Large intestine (tissue), 3 donors: ENCODE measurements at regions not wholly inside any gene's neighbourhood (a gene's known extent, or its start where the extent isn't known, plus 50 kb on each side); places are given as distances from the start of the nearest gene placed in this dataset.

ENCODE experiments used
- DNase-seq, 2 donors: peaks; one replicate each; pipeline versions ENCODE4 v3.0.0 to v3.0.0-alpha.2; 2013
- H3K27ac ChIP-seq: one replicate; pipeline ENCODE4 v1.5.1; 2013; ENCODE audit warnings: low read length
- H3K27me3 ChIP-seq: 2 replicates; pipeline ENCODE4 v1.6.1; 2013; ENCODE audit warnings: low read length; ENCODE audit not compliant: control insufficient read depth, insufficient read depth
- H3K36me3 ChIP-seq: 2 replicates; pipeline ENCODE4 v1.6.1; 2013; ENCODE audit warnings: low read length; ENCODE audit not compliant: control insufficient read depth, insufficient read depth
- H3K4me1 ChIP-seq: one replicate; pipeline ENCODE4 v1.6.1; 2013; ENCODE audit warnings: low read length; ENCODE audit not compliant: control insufficient read depth, insufficient read depth
- H3K4me3 ChIP-seq: one replicate; pipeline ENCODE4 v1.5.1; 2013; ENCODE audit warnings: low read length
- H3K9me3 ChIP-seq: one replicate; pipeline ENCODE4 v1.6.1; 2013; ENCODE audit warnings: mild to moderate bottlenecking, low read depth, low read length, moderate library complexity; ENCODE audit not compliant: control insufficient read depth
- WGBS: methylation state at CpG from one replicate; pipeline ENCODE4 v1.1.5; 2013; ENCODE audit warnings: low lambda C conversion rate; ENCODE audit not compliant: insufficient coverage; 5-methylcytosine and 5-hydroxymethylcytosine counted together

DNA sequence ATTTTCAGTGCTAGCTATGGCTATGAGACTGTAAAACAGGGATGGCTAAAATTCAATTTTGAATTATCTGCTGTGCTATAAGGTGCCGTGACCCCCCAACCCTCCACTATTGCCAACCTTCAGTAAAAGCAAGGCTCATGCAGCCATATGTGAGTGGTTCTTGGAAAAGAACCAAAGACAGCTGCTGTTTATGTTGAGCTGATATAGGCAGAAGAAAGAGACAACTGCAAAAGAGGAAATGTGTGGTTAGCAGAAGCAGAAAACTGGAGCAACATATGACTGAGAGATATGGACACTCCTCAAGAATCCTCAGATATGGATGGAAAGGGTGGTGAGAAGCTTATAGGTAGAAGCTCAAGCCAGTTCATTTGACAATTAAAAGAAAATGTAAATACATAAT is 200.3 kb downstream of the TLE1 start:
- no peaks in the 10 kb centered on the region for H3K9me3 ChIP-seq
- H3K27ac ChIP-seq = no peak overlapping the region
- no peak overlapping the region for H3K4me3 ChIP-seq
- H3K36me3 ChIP-seq = no peaks in the 10 kb centered on the region
- H3K27me3 ChIP-seq = no peaks in the 10 kb centered on the region
- H3K4me1 ChIP-seq = no peaks in the 10 kb centered on the region
- DNase-seq = no peak
- no CpG with 5 or more reads among the region's 1 CpG for WGBS

DNA sequence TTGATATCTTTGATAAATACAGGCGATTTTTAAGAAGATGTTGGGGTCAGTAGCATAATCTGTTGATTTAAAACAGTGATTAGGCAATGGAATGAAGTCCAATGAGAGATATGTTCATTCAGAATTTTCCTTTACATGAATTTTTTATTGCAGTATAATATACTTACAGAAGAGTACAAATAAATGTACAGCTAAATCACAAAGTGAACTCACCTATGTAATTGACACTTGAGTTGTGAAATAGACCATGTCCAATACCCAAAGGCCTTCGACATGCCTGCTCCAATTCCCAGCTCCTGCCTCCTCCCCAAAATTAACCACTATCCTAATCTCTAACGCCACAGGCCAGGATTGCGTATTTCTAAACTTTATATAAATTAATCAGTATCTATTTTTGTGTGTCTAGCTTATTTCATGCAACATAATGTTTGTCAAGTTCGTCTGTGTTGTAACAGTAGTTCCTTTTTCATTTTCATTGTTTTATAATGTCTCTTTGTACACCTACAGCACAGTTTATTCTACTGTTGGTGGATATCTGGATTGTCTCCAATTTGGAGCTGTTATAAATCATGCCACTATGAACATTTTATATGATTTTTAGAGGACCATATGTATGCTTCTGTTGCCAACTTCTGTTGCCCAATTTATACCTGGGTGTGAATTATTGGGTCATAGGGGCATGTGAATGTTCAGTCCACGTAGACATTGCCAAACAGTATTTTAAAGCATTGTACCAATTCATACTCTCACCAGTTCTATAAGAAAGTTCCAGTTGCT is 208.3 kb downstream of the TLE1 start:
- WGBS = 80% methylated on average over 1 of the region's 6 CpGs
- no peak for DNase-seq
- H3K27me3 ChIP-seq = no peaks in the 10 kb centered on the region
- H3K4me3 ChIP-seq = no peak overlapping the region
- no peaks in the 10 kb centered on the region for H3K36me3 ChIP-seq
- no peaks in the 10 kb centered on the region for H3K9me3 ChIP-seq
- H3K27ac ChIP-seq = no peak overlapping the region
- no peaks in the 10 kb centered on the region for H3K4me1 ChIP-seq

DNA sequence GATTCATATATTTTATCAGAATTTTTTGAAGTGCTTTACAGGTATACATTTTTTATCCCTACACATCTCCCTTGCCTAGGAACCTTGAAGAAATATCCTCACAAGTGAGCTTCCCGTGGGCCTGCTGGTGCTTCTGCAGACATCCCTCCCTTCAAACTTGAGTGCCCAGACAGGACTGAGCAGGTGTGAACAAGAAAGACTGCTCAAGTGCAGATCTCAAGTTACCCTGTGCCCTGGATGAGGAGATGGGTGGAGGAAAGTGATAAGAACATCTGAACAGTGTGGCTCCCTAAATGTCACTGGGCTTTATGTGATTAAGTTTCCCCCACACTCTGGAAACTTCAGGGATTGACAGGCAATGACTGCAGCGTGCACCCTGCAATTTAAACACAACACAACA is 209.8 kb downstream of the TLE1 start:
- no CpG with 5 or more reads among the region's 2 CpGs for WGBS

DNA sequence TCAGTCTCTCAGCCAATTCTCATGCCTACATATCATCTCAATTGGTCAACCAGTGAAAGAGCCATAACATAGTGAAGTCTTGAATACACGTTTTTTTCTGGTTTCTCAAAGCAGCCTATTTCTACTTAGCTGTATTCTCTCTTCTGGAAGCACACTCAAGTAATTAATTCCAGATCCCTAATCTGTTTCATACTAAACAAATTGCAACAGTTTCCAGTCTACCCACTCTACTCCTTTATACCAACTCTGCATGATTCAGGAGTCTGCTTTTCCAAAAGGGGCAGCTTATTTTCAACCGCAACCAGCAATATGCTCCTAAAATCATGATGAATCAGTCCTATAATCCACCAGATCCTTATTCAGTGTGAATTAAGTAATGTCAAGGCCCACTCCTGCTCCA is 211.7 kb downstream of the TLE1 start:
- WGBS = no CpG with 5 or more reads among the region's 2 CpGs
- H3K4me1 ChIP-seq = no peaks in the 10 kb centered on the region
- H3K4me3 ChIP-seq = no peak overlapping the region
- no peaks in the 10 kb centered on the region for H3K36me3 ChIP-seq
- H3K9me3 ChIP-seq = no peaks in the 10 kb centered on the region
- no peak for DNase-seq
- no peaks in the 10 kb centered on the region for H3K27me3 ChIP-seq
- no peak overlapping the region for H3K27ac ChIP-seq

More for the DNA sequence above, 209.8 kb downstream of the TLE1 start:
- Histone ChIP-seq H3K36me3 (no peaks in the 10 kb centered on the region), H3K4me3 (no peak overlapping the region), H3K27me3 (no peaks in the 10 kb centered on the region), H3K9me3 (no peaks in the 10 kb centered on the region), H3K27ac (no peak overlapping the region), H3K4me1 (no peaks in the 10 kb centered on the region)
- DNase-seq = no peak

DNA sequence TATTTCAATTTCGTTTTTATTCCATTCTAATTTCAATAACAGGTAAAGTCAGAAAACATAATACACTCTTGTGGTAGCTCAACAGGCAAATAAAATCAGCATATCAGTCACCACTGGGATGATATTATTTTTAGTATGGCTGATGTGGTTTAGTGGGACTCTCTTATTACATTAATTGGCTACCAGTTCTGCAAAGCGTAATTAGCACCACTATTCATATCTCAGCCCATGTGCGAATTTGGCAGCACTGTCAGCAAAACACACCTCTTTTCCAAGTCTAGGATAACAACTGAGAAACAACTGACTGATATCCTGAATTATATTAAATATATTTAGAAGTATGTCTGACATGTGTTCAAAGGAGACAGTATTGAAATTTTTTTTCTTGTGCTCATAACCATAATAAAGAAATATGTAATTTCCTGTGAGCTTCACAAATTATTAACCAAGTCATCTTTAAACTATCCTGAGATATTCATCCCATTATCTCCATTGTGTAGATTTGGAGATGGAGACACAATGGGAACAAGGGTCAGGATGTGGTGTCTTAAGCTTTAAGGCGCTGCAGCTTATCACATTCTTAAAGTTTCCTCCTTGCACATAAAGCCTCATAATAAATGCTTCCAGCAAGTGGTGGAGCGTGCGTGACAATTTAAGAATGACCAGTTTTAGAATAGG is 212.4 kb downstream of the TLE1 start:
- Histone ChIP-seq H3K27ac (no peak overlapping the region), H3K36me3 (no peaks in the 10 kb centered on the region), H3K4me3 (no peak overlapping the region), H3K9me3 (no peaks in the 10 kb centered on the region), H3K27me3 (no peaks in the 10 kb centered on the region), H3K4me1 (no peaks in the 10 kb centered on the region)
- WGBS = 100% methylated on average over 2 of the region's 6 CpGs
- DNase-seq = no peak

DNA sequence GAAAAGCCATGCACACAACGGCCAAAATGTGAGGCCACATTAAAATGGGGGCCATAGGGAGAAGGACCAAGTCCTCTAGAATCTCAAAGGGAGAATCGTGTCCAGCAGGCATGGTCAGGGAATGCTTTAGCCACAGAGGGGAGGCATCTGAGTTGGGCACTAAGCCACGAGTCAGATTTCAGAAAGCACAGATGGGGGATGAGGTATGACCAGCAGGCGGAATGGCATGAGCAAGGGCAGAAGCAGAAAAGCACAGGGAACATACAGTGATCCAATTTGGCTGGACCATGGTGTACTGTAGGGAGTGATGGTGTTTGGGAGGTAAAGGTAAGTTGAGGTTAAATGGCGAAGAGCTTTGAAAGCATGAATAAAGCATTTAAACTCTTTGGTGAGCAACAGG is 214.6 kb downstream of the TLE1 start:
- 90% methylated on average over 2 of the region's 5 CpGs for WGBS
- H3K27ac ChIP-seq = no peak overlapping the region
- no peaks in the 10 kb centered on the region for H3K9me3 ChIP-seq
- no peaks in the 10 kb centered on the region for H3K27me3 ChIP-seq
- no peaks in the 10 kb centered on the region for H3K36me3 ChIP-seq
- H3K4me1 ChIP-seq = no peaks in the 10 kb centered on the region
- H3K4me3 ChIP-seq = no peak overlapping the region
- no peak for DNase-seq

DNA sequence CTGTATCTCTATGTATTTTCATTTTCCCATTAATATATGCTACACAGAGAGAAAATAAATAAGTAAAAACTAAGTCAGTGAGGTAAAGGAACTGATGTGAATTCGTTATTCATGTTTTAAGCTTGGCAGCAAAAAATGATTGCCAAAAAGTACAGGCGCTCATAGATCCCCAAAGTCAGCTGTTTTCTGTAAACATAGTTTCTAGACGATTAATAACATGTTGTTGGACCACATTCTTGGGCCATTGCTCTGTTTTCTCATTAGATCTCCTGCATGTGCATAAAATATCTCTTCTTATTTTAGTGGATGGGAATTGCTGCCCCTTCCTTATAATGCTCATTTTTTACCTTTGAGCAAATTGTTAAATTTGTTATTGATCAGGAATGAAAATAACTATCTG is 215.2 kb downstream of the TLE1 start:
- 87% methylated on average over 3 of the region's 3 CpGs for WGBS
- no peaks in the 10 kb centered on the region for H3K4me1 ChIP-seq
- H3K27me3 ChIP-seq = no peaks in the 10 kb centered on the region
- no peak overlapping the region for H3K4me3 ChIP-seq
- H3K9me3 ChIP-seq = no peaks in the 10 kb centered on the region
- H3K27ac ChIP-seq = no peak overlapping the region
- DNase-seq = no peak
- H3K36me3 ChIP-seq = no peaks in the 10 kb centered on the region

DNA sequence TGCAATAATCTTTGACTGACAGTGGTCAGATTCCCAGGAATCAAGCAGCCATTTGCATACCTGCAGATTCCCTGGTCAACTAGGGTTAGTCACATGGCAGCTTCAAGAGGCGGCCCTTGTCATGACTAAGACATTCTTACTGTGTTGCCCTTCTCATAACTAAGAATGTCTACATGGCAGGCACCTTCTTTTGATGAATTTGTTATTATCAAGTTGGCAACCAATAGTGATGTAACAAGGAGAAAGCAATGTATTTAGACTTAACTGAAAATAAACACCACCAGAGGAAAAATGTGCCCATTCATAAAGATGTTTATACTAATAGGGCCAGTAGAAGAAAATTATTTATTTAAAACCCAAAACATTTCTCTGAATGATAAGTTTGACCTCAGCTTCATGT is 215.6 kb downstream of the TLE1 start:
- H3K27me3 ChIP-seq = no peaks in the 10 kb centered on the region
- H3K9me3 ChIP-seq = no peaks in the 10 kb centered on the region
- H3K4me1 ChIP-seq = no peaks in the 10 kb centered on the region
- H3K27ac ChIP-seq = no peak overlapping the region
- WGBS = no CpG with 5 or more reads among the region's 1 CpG
- no peak overlapping the region for H3K4me3 ChIP-seq
- DNase-seq = no peak
- H3K36me3 ChIP-seq = no peaks in the 10 kb centered on the region

DNA sequence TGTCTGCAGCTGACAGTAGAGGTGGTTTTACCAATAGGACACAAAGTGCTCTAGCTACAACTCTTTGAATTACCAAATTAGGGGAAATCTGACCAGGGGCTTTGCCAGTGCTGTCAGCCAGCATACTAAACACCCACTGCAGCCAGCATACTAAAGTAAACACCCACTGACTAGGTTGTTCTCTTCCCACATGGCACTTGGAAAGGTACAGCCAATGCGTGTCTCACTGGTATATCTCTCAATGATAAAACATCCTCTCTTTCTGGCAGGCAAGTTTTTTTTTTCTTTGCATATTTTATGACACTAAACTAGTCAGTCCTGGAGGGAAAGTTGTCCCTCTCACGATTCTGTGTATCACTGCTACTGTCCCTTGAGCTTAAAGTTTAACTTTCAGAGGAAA is 216.1 kb downstream of the TLE1 start:
- Histone ChIP-seq H3K4me3 (no peak overlapping the region), H3K27me3 (no peaks in the 10 kb centered on the region), H3K9me3 (no peaks in the 10 kb centered on the region), H3K36me3 (no peaks in the 10 kb centered on the region), H3K27ac (no peak overlapping the region), H3K4me1 (no peaks in the 10 kb centered on the region)
- no CpG with 5 or more reads among the region's 2 CpGs for WGBS
- no peak for DNase-seq

DNA sequence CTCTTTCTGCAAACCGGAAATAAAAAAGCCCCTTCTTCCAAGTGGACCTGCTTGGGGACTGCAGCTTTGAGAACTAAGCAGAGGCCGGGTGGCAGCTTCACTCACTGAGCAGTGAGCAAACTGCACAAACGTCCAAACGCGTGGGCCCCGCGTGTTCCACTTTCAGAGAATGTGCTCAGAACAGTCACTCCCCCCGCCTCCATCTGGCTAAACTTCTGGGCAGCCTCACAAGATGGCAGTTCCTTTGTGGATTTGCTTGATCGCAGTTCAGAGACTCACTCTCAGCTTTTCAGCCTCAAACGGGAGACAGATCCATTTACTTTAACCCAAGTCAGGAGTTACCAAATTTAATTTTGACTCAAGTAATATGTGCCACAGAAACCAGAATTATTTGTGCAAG is 216.6 kb downstream of the TLE1 start:
- no peaks in the 10 kb centered on the region for H3K36me3 ChIP-seq
- WGBS = 30% methylated on average over 2 of the region's 10 CpGs
- no peak for DNase-seq
- no peaks in the 10 kb centered on the region for H3K4me1 ChIP-seq
- no peak overlapping the region for H3K4me3 ChIP-seq
- H3K27ac ChIP-seq = no peak overlapping the region
- H3K27me3 ChIP-seq = no peaks in the 10 kb centered on the region
- H3K9me3 ChIP-seq = no peaks in the 10 kb centered on the region

DNA sequence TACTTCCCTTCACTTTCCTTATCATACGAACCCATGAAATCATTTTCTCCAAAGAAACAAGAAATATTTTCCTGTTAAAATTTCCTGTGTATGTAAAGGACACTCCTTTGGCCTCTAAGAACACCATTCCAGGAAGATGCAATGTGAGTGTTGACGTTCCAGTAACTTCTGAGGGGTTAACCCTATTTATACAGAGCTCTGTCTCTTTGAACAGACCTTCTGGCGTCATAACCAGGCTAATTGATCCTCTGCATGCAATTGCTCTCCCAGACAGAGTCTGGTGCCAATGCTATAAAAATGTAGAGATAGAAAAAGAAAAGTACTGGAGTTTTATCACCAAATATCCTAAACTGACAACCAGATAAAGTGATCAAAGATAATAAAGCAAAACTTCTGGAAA is 218.5 kb downstream of the TLE1 start:
- H3K27ac ChIP-seq = no peak overlapping the region
- no peak for DNase-seq
- no CpG with 5 or more reads among the region's 3 CpGs for WGBS

More for the DNA sequence above, 218.5 kb downstream of the TLE1 start:
- no peaks in the 10 kb centered on the region for H3K4me1 ChIP-seq
- H3K36me3 ChIP-seq = no peaks in the 10 kb centered on the region
- no peaks in the 10 kb centered on the region for H3K9me3 ChIP-seq
- H3K27me3 ChIP-seq = no peaks in the 10 kb centered on the region
- no peak overlapping the region for H3K4me3 ChIP-seq
